H1 (cell line): ENCODE measurements at regions not wholly inside any gene's neighbourhood (a gene's known extent, or its start where the extent isn't known, plus 50 kb on each side); places are given as distances from the start of the nearest gene placed in this dataset.

Source experiments
- CTCF ChIA-PET: fragments of 300-600 bp; sonication (Branson Sonifier 250); formaldehyde crosslinking; loops from one replicate; lab custom pipeline; 2021; ENCODE audit not compliant: partially characterized antibody; lab: Charles Lee
- POLR2A ChIA-PET: fragments of 300-600 bp; sonication (Branson Sonifier 250); formaldehyde crosslinking; loops from one replicate; lab custom pipeline; 2021; ENCODE audit warnings: inconsistent platforms; ENCODE audit not compliant: partially characterized antibody; lab: Charles Lee
- DNase-seq, 2 experiments: peaks; one replicate each; pipeline versions ENCODE4 v3.0.0 to v3.0.0-alpha.2; 2010 to 2022; ENCODE audit warnings: low spot score in 2 of 2, low read depth in 1 of 2, mixed read lengths in 1 of 2
- FAIRE-seq: peaks from 2 replicates; lab custom pipeline; 2011; peaks lifted over from hg19 to GRCh38; lab: Jason Lieb, UNC
- H2AFZ ChIP-seq: 2 replicates; pipeline ENCODE4 v1.8.1; 2012; ENCODE audit warnings: low read length, inconsistent platforms
- H2AK5ac ChIP-seq: 2 replicates; pipeline ENCODE4 v1.6.1; 2013; ENCODE audit warnings: low read depth, low read length
- H2BK120ac ChIP-seq: replicated peaks from 2 replicates; pipeline ENCODE3; 2013; ENCODE audit warnings: low read depth, low read length, inconsistent platforms
- H2BK12ac ChIP-seq: 2 replicates; pipeline ENCODE4 v1.6.1; 2013; ENCODE audit warnings: low read depth, low read length
- H2BK15ac ChIP-seq: 2 replicates; pipeline ENCODE4 v1.6.1; 2013; ENCODE audit warnings: low read length
- H2BK20ac ChIP-seq: 2 replicates; pipeline ENCODE4 v1.6.1; 2013; ENCODE audit warnings: low read length
- H2BK5ac ChIP-seq: 2 replicates; pipeline ENCODE4 v1.6.1; 2013; ENCODE audit warnings: low read depth, low read length
- H3K14ac ChIP-seq: 2 replicates; pipeline ENCODE4 v1.6.1; 2013; ENCODE audit warnings: inconsistent platforms; ENCODE audit not compliant: insufficient read length
- H3K18ac ChIP-seq: 2 replicates; pipeline ENCODE4 v1.6.1; 2013; ENCODE audit warnings: low read length; ENCODE audit errors: extremely low read depth
- H3K23ac ChIP-seq: 2 replicates; pipeline ENCODE4 v1.6.1; 2013; ENCODE audit warnings: inconsistent platforms; ENCODE audit not compliant: insufficient read length
- H3K23me2 ChIP-seq: 2 replicates; pipeline ENCODE4 v1.6.1; 2013; ENCODE audit warnings: low read depth, low read length
- H3K27ac ChIP-seq: 2 replicates; pipeline ENCODE4 v1.6.1; 2011; ENCODE audit warnings: low read depth, low read length, inconsistent platforms
- H3K27me3 ChIP-seq, 4 experiments: replicated peaks in 1 of 4; 1 replicate in 1 of 4; 2 replicates in 3 of 4; pipeline versions ENCODE4 v1.6.1 to v1.8.1; 2011 to 2013; ENCODE audit warnings: low read length in 3 of 4, mild to moderate bottlenecking in 3 of 4, inconsistent platforms in 2 of 4, mixed read lengths in 2 of 4, moderate library complexity in 1 of 4; ENCODE audit not compliant: control insufficient read depth in 3 of 4, insufficient read depth in 3 of 4; ENCODE audit errors: extremely low read depth in 1 of 4
- H3K36me3 ChIP-seq, 4 experiments: 2 replicates each; pipeline versions ENCODE4 v1.6.1 to v1.8.1; 2011 to 2013; ENCODE audit warnings: mild to moderate bottlenecking in 4 of 4, low read length in 3 of 4, moderate library complexity in 2 of 4, control low read depth in 1 of 4, inconsistent platforms in 1 of 4; ENCODE audit not compliant: insufficient read depth in 4 of 4, control insufficient read depth in 2 of 4
- H3K4ac ChIP-seq: replicated peaks from 2 replicates; pipeline ENCODE3; 2013; ENCODE audit warnings: low read length, low read depth, mixed read lengths, inconsistent platforms; ENCODE audit not compliant: insufficient read length
- H3K4me1 ChIP-seq, 4 experiments: replicated peaks in 1 of 4; 1 replicate in 1 of 4; 2 replicates in 3 of 4; pipeline versions ENCODE4 v1.6.1 to v1.8.1; 2011 to 2013; ENCODE audit warnings: low read length in 3 of 4, inconsistent platforms in 2 of 4, mixed read lengths in 1 of 4; ENCODE audit not compliant: insufficient read depth in 4 of 4, control insufficient read depth in 3 of 4
- H3K4me2 ChIP-seq, 2 experiments: 2 replicates each; pipeline versions ENCODE4 v1.6.1 to v1.8.1; 2011 to 2013; ENCODE audit warnings: low read depth in 2 of 2, low read length in 2 of 2, control low read depth in 1 of 2, inconsistent platforms in 1 of 2, mild to moderate bottlenecking in 1 of 2; ENCODE audit not compliant: insufficient read depth in 1 of 2
- H3K4me3 ChIP-seq, 4 experiments: fragments of 200-600, 300-600 bp in 1 of 4; sonication (generic), shearing (Covaris generic), sonication (Bioruptor Twin) in 1 of 4; 2 replicates each; pipeline versions ENCODE4 v1.5.1 to v1.8.1; 2011 to 2016; ENCODE audit warnings: low read length in 4 of 4, low read depth in 3 of 4, control low read depth in 2 of 4, inconsistent platforms in 2 of 4, mild to moderate bottlenecking in 2 of 4, mixed read lengths in 1 of 4, moderate library complexity in 1 of 4; ENCODE audit not compliant: insufficient read depth in 2 of 4; ENCODE audit errors: extremely low read depth in 1 of 4
- H3K56ac ChIP-seq: replicated peaks from 2 replicates; pipeline ENCODE3; 2013; ENCODE audit warnings: low read depth, mild to moderate bottlenecking, mixed read lengths, low read length, inconsistent platforms; ENCODE audit not compliant: insufficient read length
- H3K79me1 ChIP-seq: 2 replicates; pipeline ENCODE4 v1.6.1; 2013; ENCODE audit warnings: low read depth, low read length, control low read depth
- H3K79me2 ChIP-seq, 2 experiments: 2 replicates each; pipeline versions ENCODE4 v1.6.1 to v1.8.1; 2012 to 2013; ENCODE audit warnings: low read length in 2 of 2, mild to moderate bottlenecking in 2 of 2, inconsistent platforms in 1 of 2; ENCODE audit not compliant: insufficient read depth in 2 of 2, control insufficient read depth in 1 of 2
- H3K9ac ChIP-seq, 4 experiments: replicated peaks in 1 of 4; 1 replicate in 1 of 4; 2 replicates in 3 of 4; pipeline versions ENCODE4 v1.6.1 to v1.8.1; 2011 to 2013; ENCODE audit warnings: low read depth in 3 of 4, low read length in 3 of 4, control low read depth in 2 of 4, mild to moderate bottlenecking in 2 of 4, moderate library complexity in 2 of 4, inconsistent platforms in 1 of 4; ENCODE audit errors: extremely low read depth in 1 of 4
- H3K9me3 ChIP-seq, 2 experiments: 2 replicates each; pipeline versions ENCODE4 v1.6.1 to v1.8.1; 2012 to 2013; ENCODE audit warnings: mild to moderate bottlenecking in 2 of 2, moderate library complexity in 2 of 2, control low read depth in 1 of 2, inconsistent platforms in 1 of 2, low read depth in 1 of 2, low read length in 1 of 2, mixed read lengths in 1 of 2; ENCODE audit not compliant: insufficient read depth in 2 of 2
- H4K20me1 ChIP-seq, 2 experiments: replicated peaks in 1 of 2; 2 replicates each; pipeline versions ENCODE3 to v1.8.1; 2011 to 2013; ENCODE audit warnings: inconsistent platforms in 2 of 2, low read length in 2 of 2, mild to moderate bottlenecking in 1 of 2; ENCODE audit not compliant: insufficient read depth in 2 of 2, control insufficient read depth in 1 of 2
- H4K5ac ChIP-seq: 2 replicates; pipeline ENCODE4 v1.6.1; 2013; ENCODE audit warnings: low read length, low read depth, mixed read lengths, inconsistent platforms; ENCODE audit not compliant: insufficient read length
- H4K8ac ChIP-seq: 2 replicates; pipeline ENCODE4 v1.8.0; 2013; ENCODE audit warnings: mild to moderate bottlenecking, moderate library complexity, low read length, inconsistent platforms; ENCODE audit not compliant: insufficient read depth; ENCODE audit errors: extremely low read depth
- H4K91ac ChIP-seq: replicated peaks from 2 replicates; pipeline ENCODE3; 2013; ENCODE audit warnings: low read length, mixed read lengths, inconsistent platforms; ENCODE audit not compliant: insufficient read length
- CHD2 ChIP-seq: IDR thresholded peaks from 2 replicates; pipeline ENCODE4 v1.6.1; 2012; ENCODE audit warnings: low read length, improper control_type of control experiment
- CTCF ChIP-seq, 3 experiments: IDR thresholded peaks; 1 replicate in 2 of 3; 2 replicates in 1 of 3; pipeline versions ENCODE4 v1.5.1 to v1.6.1; 2011; ENCODE audit warnings: low read length in 3 of 3, mild to moderate bottlenecking in 3 of 3, inconsistent platforms in 2 of 3, low read depth in 1 of 3, moderate library complexity in 1 of 3; ENCODE audit not compliant: insufficient read depth in 1 of 3; ENCODE audit errors: control extremely low read depth in 1 of 3
- E2F6 ChIP-seq: IDR thresholded peaks from 2 replicates; pipeline ENCODE4 v1.6.1; 2012; ENCODE audit warnings: inconsistent platforms
- EGR1 ChIP-seq: IDR thresholded peaks from 2 replicates; pipeline ENCODE4 v1.6.1; 2011; ENCODE audit warnings: low read depth, low read length, borderline replicate concordance
- FOSL1 ChIP-seq: IDR thresholded peaks from 2 replicates; pipeline ENCODE4 v1.6.1; 2011; ENCODE audit warnings: mild to moderate bottlenecking, low read depth, low read length, moderate library complexity; ENCODE audit not compliant: insufficient read depth
- GTF2F1 ChIP-seq: IDR thresholded peaks from 2 replicates; pipeline ENCODE4 v1.6.1; 2012; ENCODE audit warnings: low read depth, low read length, improper control_type of control experiment, borderline replicate concordance
- JUND ChIP-seq: IDR thresholded peaks from 2 replicates; pipeline ENCODE4 v1.6.1; 2011; ENCODE audit warnings: mild to moderate bottlenecking, improper control_type of control experiment, low read length
- KDM4A ChIP-seq: IDR thresholded peaks from one replicate; pipeline ENCODE4 v1.7.1; 2012; ENCODE audit warnings: low read depth, mild to moderate bottlenecking, moderate library complexity, low read length, inconsistent platforms; ENCODE audit not compliant: severe bottlenecking
- NANOG ChIP-seq: IDR thresholded peaks from 2 replicates; pipeline ENCODE4 v1.6.1; 2011; ENCODE audit warnings: low read length, low read depth, mild to moderate bottlenecking, inconsistent platforms; ENCODE audit not compliant: insufficient read depth, poor library complexity, severe bottlenecking
- RXRA ChIP-seq: IDR thresholded peaks from 2 replicates; pipeline ENCODE4 v1.6.1; 2011; ENCODE audit warnings: low read depth, mild to moderate bottlenecking, low read length, moderate library complexity; ENCODE audit not compliant: insufficient read depth
- TBP ChIP-seq: IDR thresholded peaks from 2 replicates; pipeline ENCODE4 v1.6.1; 2011; ENCODE audit warnings: low read depth, low read length, improper control_type of control experiment
- WGBS, 2 experiments: shearing (Covaris generic) in 1 of 2; methylation state at CpG; one replicate each; pipeline versions ENCODE4 v1.1.6 to v1.1.7; 2013 to 2015; ENCODE audit warnings: low lambda C conversion rate in 2 of 2, mixed read lengths in 2 of 2, inconsistent platforms in 1 of 2, low coverage in 1 of 2, missing lambda C conversion rate in 1 of 2; ENCODE audit not compliant: insufficient replicate concordance in 2 of 2, insufficient coverage in 1 of 2, insufficient read length in 1 of 2; ENCODE audit errors: extremely low coverage in 1 of 2, missing lambda C conversion rate in 1 of 2; 5-methylcytosine and 5-hydroxymethylcytosine counted together

DNA sequence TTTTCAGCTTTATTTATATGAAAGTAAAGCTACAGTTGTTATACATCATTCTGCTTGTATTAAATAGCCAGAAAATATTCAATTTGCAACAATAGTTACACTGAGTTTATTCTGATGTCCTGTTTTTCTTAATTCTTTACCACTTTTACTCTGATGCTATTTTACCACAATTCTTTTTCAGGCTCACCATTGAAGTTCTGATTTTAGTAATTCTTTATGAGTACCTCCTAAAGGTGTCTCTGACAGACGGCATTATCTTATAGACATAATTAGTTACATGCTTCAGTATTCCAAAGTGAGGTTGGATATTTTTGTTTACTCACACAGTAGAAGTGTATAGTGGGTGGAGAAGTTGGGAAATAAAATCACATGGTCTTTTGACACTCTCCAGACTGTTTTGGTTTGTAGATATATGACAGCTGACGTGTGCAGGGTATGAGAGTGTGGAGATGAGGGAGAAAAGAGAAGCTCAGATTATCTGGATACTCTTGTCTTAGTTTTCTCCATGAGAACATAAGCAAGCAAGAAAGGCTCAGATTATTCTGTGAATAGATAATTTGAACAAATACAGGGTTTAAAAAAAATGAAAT, 97.4 kb downstream of the FBXO4 start:
- no peaks in the 10 kb centered on the region for H3K79me2 ChIP-seq
- no peak overlapping the region for H3K23ac ChIP-seq
- ChIA-PET POLR2A (no interaction called here), CTCF (interaction anchor here (1.0 kb wide), 1 partner anchor 35 kb away, joined by 3 read pairs; no protein-coding TSS in a partner anchor)
- no peaks in the 10 kb centered on the region for H3K4me1 ChIP-seq
- no peak overlapping the region for H3K9ac ChIP-seq
- H4K91ac ChIP-seq = no peak overlapping the region
- H2BK20ac ChIP-seq = no peak overlapping the region
- H3K4me2 ChIP-seq = no peak overlapping the region
- no peaks in the 10 kb centered on the region for H3K9me3 ChIP-seq
- no peak overlapping the region for H3K27ac ChIP-seq
- no peaks in the 10 kb centered on the region for H3K36me3 ChIP-seq
- no peak overlapping the region for H2BK12ac ChIP-seq
- no peak overlapping the region for H4K8ac ChIP-seq
- FAIRE-seq (no peak), DNase-seq (no peak)
- H3K14ac ChIP-seq = no peak overlapping the region
- no peak overlapping the region for H3K56ac ChIP-seq
- H3K23me2 ChIP-seq = no peaks in the 10 kb centered on the region
- no peak overlapping the region for H2BK15ac ChIP-seq
- no peak overlapping the region for H2BK5ac ChIP-seq
- H3K79me1 ChIP-seq = no peaks in the 10 kb centered on the region
- no peak overlapping the region for H3K4me3 ChIP-seq
- 96% methylated on average over 2 of the region's 2 CpGs; no CpG with 5 or more reads in 1 of the 2 experiments for WGBS, 2 experiments
- no peak overlapping the region for H3K4ac ChIP-seq
- no peaks in the 10 kb centered on the region for H4K20me1 ChIP-seq
- H2AK5ac ChIP-seq = no peak overlapping the region
- no peak overlapping the region for H2AFZ ChIP-seq
- no peaks in the 10 kb centered on the region for H3K27me3 ChIP-seq
- no peak overlapping the region for H4K5ac ChIP-seq
- no peak overlapping the region for H2BK120ac ChIP-seq
- no peak overlapping the region for H3K18ac ChIP-seq
- TF ChIP-seq RXRA (no peak), FOSL1 (no peak), E2F6 (no peak), EGR1 (no peak), TBP (no peak), NANOG (no peak), JUND (no peak), GTF2F1 (no peak), CHD2 (no peak), KDM4A (no peak), CTCF (IDR thresholded peaks at IDR 0.05; ENCODE audit: control extremely low read depth in 1 of 3, insufficient read depth in 1 of 3, low read depth in 1 of 3, low read length in 3 of 3) (no peak)
